GM23338 (cell line): ENCODE measurements at regions not wholly inside any gene's neighbourhood (a gene's known extent, or its start where the extent isn't known, plus 50 kb on each side); places are given as distances from the start of the nearest gene placed in this dataset.

Source experiments
- ATAC-seq: fragments of 200-7000 bp; cut with Tn5 transposase; 3 replicates; pipeline ENCODE4 v1.9.1; 2020
- DNase-seq: peaks from one replicate; pipeline ENCODE4 v3.0.0-alpha.2; 2015; ENCODE audit warnings: low spot score
- H2AFZ ChIP-seq: fragments of 200-600 bp; sonication (generic); 2 replicates; pipeline ENCODE4 v1.8.0; 2016; ENCODE audit warnings: antibody characterized with exemption, mild to moderate bottlenecking, moderate library complexity
- H3F3A ChIP-seq: fragments of 200-600 bp; sonication (generic); replicated peaks from 2 replicates; pipeline ENCODE4 v1.8.0; 2017; ENCODE audit warnings: antibody characterized with exemption, mixed run types, low read depth
- H3K27ac ChIP-seq: fragments of 200-600 bp; sonication (generic); 2 replicates; pipeline ENCODE4 v1.6.1; 2016; ENCODE audit warnings: low read depth
- H3K27me3 ChIP-seq: fragments of 200-600 bp; sonication (generic); 2 replicates; pipeline ENCODE4 v1.8.0; 2016; ENCODE audit warnings: mild to moderate bottlenecking, mixed run types, moderate library complexity; ENCODE audit not compliant: insufficient read depth
- H3K36me3 ChIP-seq: fragments of 200-600 bp; sonication (generic); 2 replicates; pipeline ENCODE4 v1.8.0; 2016; ENCODE audit warnings: mild to moderate bottlenecking; ENCODE audit not compliant: insufficient read depth
- H3K4me1 ChIP-seq: fragments of 200-600 bp; sonication (generic); 2 replicates; pipeline ENCODE4 v1.8.0; 2016; ENCODE audit warnings: mild to moderate bottlenecking, moderate library complexity; ENCODE audit not compliant: insufficient read depth
- H3K4me2 ChIP-seq: fragments of 200-600 bp; sonication (generic); 2 replicates; pipeline ENCODE4 v1.7.1; 2017; ENCODE audit warnings: mixed run types
- H3K4me3 ChIP-seq: fragments of 200-600 bp; sonication (generic); 2 replicates; pipeline ENCODE4 v1.6.1; 2016; ENCODE audit warnings: mixed run types
- H3K79me2 ChIP-seq: fragments of 200-600 bp; sonication (generic); replicated peaks from 2 replicates; pipeline ENCODE4 v1.8.0; 2017; ENCODE audit warnings: mild to moderate bottlenecking; ENCODE audit not compliant: insufficient read depth
- H3K9me2 ChIP-seq: fragments of 200-600 bp; sonication (generic); 2 replicates; pipeline ENCODE4 v1.8.0; 2017; ENCODE audit not compliant: insufficient read depth
- H4K20me1 ChIP-seq: fragments of 200-600 bp; sonication (generic); replicated peaks from 2 replicates; pipeline ENCODE4 v1.8.0; 2017; ENCODE audit warnings: mild to moderate bottlenecking; ENCODE audit not compliant: insufficient read depth
- H3K27ac Mint-ChIP-seq: 2 replicates; pipeline ENCODE4 v1.8.0; 2020; ENCODE audit warnings: inconsistent platforms, mild to moderate bottlenecking, moderate library complexity, mixed read lengths
- H3K27me3 Mint-ChIP-seq: 3 replicates; pipeline ENCODE4 v1.8.0; 2022; ENCODE audit warnings: low read depth, mild to moderate bottlenecking, moderate library complexity, mixed read lengths, inconsistent platforms; ENCODE audit not compliant: insufficient read depth, poor library complexity
- H3K36me3 Mint-ChIP-seq: 3 replicates; pipeline ENCODE4 v1.8.0; 2021; ENCODE audit warnings: low read depth, mild to moderate bottlenecking, inconsistent platforms, moderate library complexity, mixed read lengths
- H3K4me1 Mint-ChIP-seq: 3 replicates; pipeline ENCODE4 v1.8.0; 2020; ENCODE audit warnings: mild to moderate bottlenecking, inconsistent platforms, mixed read lengths
- H3K4me3 Mint-ChIP-seq: 3 replicates; pipeline ENCODE4 v1.8.0; 2021; ENCODE audit warnings: moderate library complexity, mild to moderate bottlenecking, inconsistent platforms, mixed read lengths
- H3K9me3 Mint-ChIP-seq: 3 replicates; pipeline ENCODE4 v1.8.0; 2020; ENCODE audit warnings: moderate library complexity, mild to moderate bottlenecking, inconsistent platforms, mixed read lengths
- CREB1 ChIP-seq: fragments of 250-450 bp; sonication (Bioruptor Pico); IDR thresholded peaks from 2 replicates; pipeline ENCODE4 v1.5.0; 2020; ENCODE audit warnings: low read depth, mild to moderate bottlenecking, moderate library complexity
- ETS1 ChIP-seq: IDR thresholded peaks from 2 replicates; pipeline ENCODE4 v1.6.1; 2016; ENCODE audit warnings: antibody characterized with exemption
- EZH2 ChIP-seq: fragments of 200-600 bp; sonication (generic); IDR thresholded peaks from one replicate; pipeline ENCODE4 v1.8.0; 2017; ENCODE audit warnings: antibody characterized with exemption, mild to moderate bottlenecking, low read depth; ENCODE audit not compliant: unreplicated experiment
- NANOG ChIP-seq: IDR thresholded peaks from 2 replicates; pipeline ENCODE4 v1.6.1; 2016; ENCODE audit warnings: antibody characterized with exemption, borderline replicate concordance
- REST ChIP-seq: IDR thresholded peaks from one replicate; pipeline ENCODE4 v1.6.1; 2018; ENCODE audit warnings: antibody characterized with exemption; ENCODE audit not compliant: unreplicated experiment
- ZNF462 ChIP-seq: fragments of 250-450 bp; sonication (Bioruptor Pico); IDR thresholded peaks from 2 replicates; pipeline ENCODE4 v1.5.0; 2020; ENCODE audit warnings: mild to moderate bottlenecking, moderate library complexity

DNA sequence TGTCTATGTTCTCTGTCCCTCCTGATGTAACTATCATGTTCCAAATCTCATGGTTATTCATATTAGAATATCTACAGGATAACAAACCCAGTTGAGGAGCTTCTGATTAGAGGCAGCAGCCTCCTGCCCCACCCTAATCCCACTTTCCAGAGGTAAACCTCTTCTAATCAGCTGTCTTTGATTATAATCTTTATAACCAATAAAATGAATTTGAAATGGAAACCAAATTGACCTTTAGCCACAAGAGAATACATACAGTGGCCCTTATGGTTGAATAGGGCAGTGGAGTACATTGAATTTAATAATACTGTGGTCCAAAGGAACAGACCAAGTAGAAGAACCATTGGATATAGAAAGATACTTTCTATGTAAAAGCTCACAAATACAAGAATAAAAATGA, 281.3 kb upstream of the UMPS start:
- ATAC-seq (no peak), DNase-seq (no peak)
- Mint-ChIP-seq H3K27me3 (peaks cover 2% of the 10 kb centered on the region), H3K9me3 (no peaks in the 10 kb centered on the region), H3K27ac (no peak overlapping the region), H3K4me1 (no peaks in the 10 kb centered on the region; the same call in 2 of the 3 replicates), H3K4me3 (no peak overlapping the region), H3K36me3 (no peaks in the 10 kb centered on the region)
- H3K27ac ChIP-seq, result no peak overlapping the region
- no peak overlapping the region for H3K4me3 ChIP-seq
- no peaks in the 10 kb centered on the region for H3K9me2 ChIP-seq
- no peaks in the 10 kb centered on the region for H3K4me1 ChIP-seq
- no peaks in the 10 kb centered on the region for H3K36me3 ChIP-seq
- no peaks in the 10 kb centered on the region for H3K27me3 ChIP-seq
- TF ChIP-seq NANOG (no peak), ZNF462 (CRISPR knock-in tag) (no peak)
- H2AFZ ChIP-seq, result no peak overlapping the region
- no peaks in the 10 kb centered on the region for H4K20me1 ChIP-seq
- H3K79me2 ChIP-seq, result no peaks in the 10 kb centered on the region
- no peaks in the 10 kb centered on the region for H3F3A ChIP-seq
- no peak overlapping the region for H3K4me2 ChIP-seq

DNA sequence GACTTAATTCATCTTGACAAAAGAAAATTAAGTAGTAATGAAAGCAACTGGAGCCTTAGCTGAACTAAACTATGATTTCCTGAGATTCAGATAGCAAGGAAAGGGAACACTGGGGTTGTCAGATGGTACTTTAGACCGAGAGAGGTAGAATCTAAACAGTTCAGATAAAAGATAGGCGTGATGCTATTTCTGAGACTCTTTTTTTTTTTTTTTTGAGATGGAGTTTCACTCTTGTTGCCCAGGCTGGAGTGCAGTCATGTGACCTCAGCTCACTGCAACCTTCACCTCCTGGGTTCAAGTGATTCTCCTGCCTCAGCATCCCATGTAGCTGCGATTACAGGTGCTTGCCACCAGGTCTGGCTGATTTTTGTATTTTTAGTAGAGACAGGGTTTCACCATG, 279.9 kb upstream of the UMPS start:
- no peaks in the 10 kb centered on the region for H3K36me3 Mint-ChIP-seq

More for the DNA sequence above, 279.9 kb upstream of the UMPS start:
- no peaks in the 10 kb centered on the region; the same call in 2 of the 3 replicates for H3K4me1 Mint-ChIP-seq
- H3K4me2 ChIP-seq, result no peak overlapping the region
- H3K9me2 ChIP-seq, result no peaks in the 10 kb centered on the region
- H3K36me3 ChIP-seq, result no peaks in the 10 kb centered on the region
- no peak overlapping the region for H2AFZ ChIP-seq
- H3K27ac Mint-ChIP-seq, result no peak overlapping the region
- no peaks in the 10 kb centered on the region for H3F3A ChIP-seq
- no peaks in the 10 kb centered on the region for H3K27me3 ChIP-seq
- DNase-seq (no peak), ATAC-seq (no peak)
- H4K20me1 ChIP-seq, result no peaks in the 10 kb centered on the region
- TF ChIP-seq EZH2 (no peak), ETS1 (no peak), REST (no peak), CREB1 (CRISPR knock-in tag) (no peak)
- no peak overlapping the region for H3K4me3 Mint-ChIP-seq
- H3K9me3 Mint-ChIP-seq, result no peaks in the 10 kb centered on the region
- no peak overlapping the region for H3K27ac ChIP-seq
- H3K4me1 ChIP-seq, result no peaks in the 10 kb centered on the region
- no peaks in the 10 kb centered on the region for H3K27me3 Mint-ChIP-seq
- no peak overlapping the region for H3K4me3 ChIP-seq
- H3K79me2 ChIP-seq, result no peaks in the 10 kb centered on the region
